GM23338 (cell line): ENCODE measurements at regions not wholly inside any gene's neighbourhood (a gene's known extent, or its start where the extent isn't known, plus 50 kb on each side); places are given as distances from the start of the nearest gene placed in this dataset.

Experiments used
- ATAC-seq: fragments of 200-7000 bp; cut with Tn5 transposase; 3 replicates; pipeline ENCODE4 v1.9.1; 2020
- DNase-seq: peaks from one replicate; pipeline ENCODE4 v3.0.0-alpha.2; 2015; ENCODE audit warnings: low spot score
- H2AFZ ChIP-seq: fragments of 200-600 bp; sonication (generic); 2 replicates; pipeline ENCODE4 v1.8.0; 2016; ENCODE audit warnings: antibody characterized with exemption, mild to moderate bottlenecking, moderate library complexity
- H3F3A ChIP-seq: fragments of 200-600 bp; sonication (generic); replicated peaks from 2 replicates; pipeline ENCODE4 v1.8.0; 2017; ENCODE audit warnings: antibody characterized with exemption, mixed run types, low read depth
- H3K27ac ChIP-seq: fragments of 200-600 bp; sonication (generic); 2 replicates; pipeline ENCODE4 v1.6.1; 2016; ENCODE audit warnings: low read depth
- H3K27me3 ChIP-seq: fragments of 200-600 bp; sonication (generic); 2 replicates; pipeline ENCODE4 v1.8.0; 2016; ENCODE audit warnings: mild to moderate bottlenecking, mixed run types, moderate library complexity; ENCODE audit not compliant: insufficient read depth
- H3K36me3 ChIP-seq: fragments of 200-600 bp; sonication (generic); 2 replicates; pipeline ENCODE4 v1.8.0; 2016; ENCODE audit warnings: mild to moderate bottlenecking; ENCODE audit not compliant: insufficient read depth
- H3K4me1 ChIP-seq: fragments of 200-600 bp; sonication (generic); 2 replicates; pipeline ENCODE4 v1.8.0; 2016; ENCODE audit warnings: mild to moderate bottlenecking, moderate library complexity; ENCODE audit not compliant: insufficient read depth
- H3K4me2 ChIP-seq: fragments of 200-600 bp; sonication (generic); 2 replicates; pipeline ENCODE4 v1.7.1; 2017; ENCODE audit warnings: mixed run types
- H3K4me3 ChIP-seq: fragments of 200-600 bp; sonication (generic); 2 replicates; pipeline ENCODE4 v1.6.1; 2016; ENCODE audit warnings: mixed run types
- H3K79me2 ChIP-seq: fragments of 200-600 bp; sonication (generic); replicated peaks from 2 replicates; pipeline ENCODE4 v1.8.0; 2017; ENCODE audit warnings: mild to moderate bottlenecking; ENCODE audit not compliant: insufficient read depth
- H3K9me2 ChIP-seq: fragments of 200-600 bp; sonication (generic); 2 replicates; pipeline ENCODE4 v1.8.0; 2017; ENCODE audit not compliant: insufficient read depth
- H4K20me1 ChIP-seq: fragments of 200-600 bp; sonication (generic); replicated peaks from 2 replicates; pipeline ENCODE4 v1.8.0; 2017; ENCODE audit warnings: mild to moderate bottlenecking; ENCODE audit not compliant: insufficient read depth
- H3K27ac Mint-ChIP-seq: 2 replicates; pipeline ENCODE4 v1.8.0; 2020; ENCODE audit warnings: inconsistent platforms, mild to moderate bottlenecking, moderate library complexity, mixed read lengths
- H3K27me3 Mint-ChIP-seq: 3 replicates; pipeline ENCODE4 v1.8.0; 2022; ENCODE audit warnings: low read depth, mild to moderate bottlenecking, moderate library complexity, mixed read lengths, inconsistent platforms; ENCODE audit not compliant: insufficient read depth, poor library complexity
- H3K36me3 Mint-ChIP-seq: 3 replicates; pipeline ENCODE4 v1.8.0; 2021; ENCODE audit warnings: low read depth, mild to moderate bottlenecking, inconsistent platforms, moderate library complexity, mixed read lengths
- H3K4me1 Mint-ChIP-seq: 3 replicates; pipeline ENCODE4 v1.8.0; 2020; ENCODE audit warnings: mild to moderate bottlenecking, inconsistent platforms, mixed read lengths
- H3K4me3 Mint-ChIP-seq: 3 replicates; pipeline ENCODE4 v1.8.0; 2021; ENCODE audit warnings: moderate library complexity, mild to moderate bottlenecking, inconsistent platforms, mixed read lengths
- H3K9me3 Mint-ChIP-seq: 3 replicates; pipeline ENCODE4 v1.8.0; 2020; ENCODE audit warnings: moderate library complexity, mild to moderate bottlenecking, inconsistent platforms, mixed read lengths
- EZH2 ChIP-seq: fragments of 200-600 bp; sonication (generic); IDR thresholded peaks from one replicate; pipeline ENCODE4 v1.8.0; 2017; ENCODE audit warnings: antibody characterized with exemption, mild to moderate bottlenecking, low read depth; ENCODE audit not compliant: unreplicated experiment
- EZH2phosphoT487 ChIP-seq: fragments of 200-600 bp; sonication (generic); IDR thresholded peaks from one replicate; pipeline ENCODE4 v1.8.1; 2018; ENCODE audit warnings: antibody characterized with exemption; ENCODE audit not compliant: unreplicated experiment
- JUNB ChIP-seq: IDR thresholded peaks from one replicate; pipeline ENCODE4 v1.6.1; 2016; ENCODE audit warnings: antibody characterized with exemption; ENCODE audit not compliant: unreplicated experiment
- POLR2AphosphoS5 ChIP-seq: IDR thresholded peaks from 2 replicates; pipeline ENCODE4 v1.6.1; 2016; ENCODE audit warnings: antibody characterized with exemption, low read depth
- STAT1 ChIP-seq: IDR thresholded peaks from one replicate; pipeline ENCODE4 v1.6.1; 2016; ENCODE audit warnings: antibody characterized with exemption; ENCODE audit not compliant: unreplicated experiment
- ZNF331 ChIP-seq: fragments of 250-450 bp; sonication (Bioruptor Pico); IDR thresholded peaks from 2 replicates; pipeline ENCODE4 v1.5.0; 2020; ENCODE audit warnings: low read depth, mild to moderate bottlenecking, moderate library complexity
- TF ChIP-seq, protein P1 (sequence below): IDR thresholded peaks from one replicate; pipeline ENCODE4 v1.6.1; 2018; ENCODE audit warnings: antibody characterized with exemption; ENCODE audit not compliant: unreplicated experiment
- TF ChIP-seq, protein P2 (sequence below): IDR thresholded peaks from 2 replicates; pipeline ENCODE4 v1.6.1; 2016; ENCODE audit warnings: antibody characterized with exemption
- TF ChIP-seq, protein P3 (sequence below): fragments of 250-450 bp; sonication (Bioruptor Pico); IDR thresholded peaks from 2 replicates; pipeline ENCODE4 v1.5.0; 2020; ENCODE audit warnings: mild to moderate bottlenecking, moderate library complexity

DNA sequence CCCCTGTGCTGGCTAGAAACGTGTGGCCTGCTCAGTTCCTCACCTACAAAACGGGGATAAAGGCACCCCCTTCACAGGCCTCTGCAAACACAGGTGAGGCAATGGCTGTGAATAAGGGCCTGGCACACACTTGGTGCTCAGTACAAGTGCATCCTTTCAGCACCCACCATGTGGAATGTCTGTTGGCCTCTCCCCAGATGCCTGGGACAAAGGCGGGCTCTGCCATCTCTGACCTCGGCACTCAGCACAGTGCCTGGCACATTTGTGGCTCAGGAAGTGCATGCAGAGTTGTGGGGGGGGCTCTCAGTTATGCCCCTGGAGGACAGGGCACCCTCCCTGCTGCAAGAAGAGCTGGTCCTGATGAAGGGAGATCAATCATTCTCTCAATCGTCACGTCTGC, 224.6 kb upstream of the RAB6C start:
- Mint-ChIP-seq H3K27me3 (peaks cover 5% of the 10 kb centered on the region), H3K4me1 (peaks cover 26% of the 10 kb centered on the region)
- H3K27ac ChIP-seq = no peak overlapping the region

More for the DNA sequence above, 224.6 kb upstream of the RAB6C start:
- H4K20me1 ChIP-seq = no peaks in the 10 kb centered on the region
- TF ChIP-seq POLR2AphosphoS5 = no peak
- no peak for TF ChIP-seq STAT1
- TF ChIP-seq, protein P1, sequence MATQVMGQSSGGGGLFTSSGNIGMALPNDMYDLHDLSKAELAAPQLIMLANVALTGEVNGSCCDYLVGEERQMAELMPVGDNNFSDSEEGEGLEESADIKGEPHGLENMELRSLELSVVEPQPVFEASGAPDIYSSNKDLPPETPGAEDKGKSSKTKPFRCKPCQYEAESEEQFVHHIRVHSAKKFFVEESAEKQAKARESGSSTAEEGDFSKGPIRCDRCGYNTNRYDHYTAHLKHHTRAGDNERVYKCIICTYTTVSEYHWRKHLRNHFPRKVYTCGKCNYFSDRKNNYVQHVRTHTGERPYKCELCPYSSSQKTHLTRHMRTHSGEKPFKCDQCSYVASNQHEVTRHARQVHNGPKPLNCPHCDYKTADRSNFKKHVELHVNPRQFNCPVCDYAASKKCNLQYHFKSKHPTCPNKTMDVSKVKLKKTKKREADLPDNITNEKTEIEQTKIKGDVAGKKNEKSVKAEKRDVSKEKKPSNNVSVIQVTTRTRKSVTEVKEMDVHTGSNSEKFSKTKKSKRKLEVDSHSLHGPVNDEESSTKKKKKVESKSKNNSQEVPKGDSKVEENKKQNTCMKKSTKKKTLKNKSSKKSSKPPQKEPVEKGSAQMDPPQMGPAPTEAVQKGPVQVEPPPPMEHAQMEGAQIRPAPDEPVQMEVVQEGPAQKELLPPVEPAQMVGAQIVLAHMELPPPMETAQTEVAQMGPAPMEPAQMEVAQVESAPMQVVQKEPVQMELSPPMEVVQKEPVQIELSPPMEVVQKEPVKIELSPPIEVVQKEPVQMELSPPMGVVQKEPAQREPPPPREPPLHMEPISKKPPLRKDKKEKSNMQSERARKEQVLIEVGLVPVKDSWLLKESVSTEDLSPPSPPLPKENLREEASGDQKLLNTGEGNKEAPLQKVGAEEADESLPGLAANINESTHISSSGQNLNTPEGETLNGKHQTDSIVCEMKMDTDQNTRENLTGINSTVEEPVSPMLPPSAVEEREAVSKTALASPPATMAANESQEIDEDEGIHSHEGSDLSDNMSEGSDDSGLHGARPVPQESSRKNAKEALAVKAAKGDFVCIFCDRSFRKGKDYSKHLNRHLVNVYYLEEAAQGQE = no peak
- TF ChIP-seq JUNB = no peak
- no peak for TF ChIP-seq ZNF331 (CRISPR knock-in tag)
- TF ChIP-seq, protein P2, sequence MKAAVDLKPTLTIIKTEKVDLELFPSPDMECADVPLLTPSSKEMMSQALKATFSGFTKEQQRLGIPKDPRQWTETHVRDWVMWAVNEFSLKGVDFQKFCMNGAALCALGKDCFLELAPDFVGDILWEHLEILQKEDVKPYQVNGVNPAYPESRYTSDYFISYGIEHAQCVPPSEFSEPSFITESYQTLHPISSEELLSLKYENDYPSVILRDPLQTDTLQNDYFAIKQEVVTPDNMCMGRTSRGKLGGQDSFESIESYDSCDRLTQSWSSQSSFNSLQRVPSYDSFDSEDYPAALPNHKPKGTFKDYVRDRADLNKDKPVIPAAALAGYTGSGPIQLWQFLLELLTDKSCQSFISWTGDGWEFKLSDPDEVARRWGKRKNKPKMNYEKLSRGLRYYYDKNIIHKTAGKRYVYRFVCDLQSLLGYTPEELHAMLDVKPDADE = no peak
- TF ChIP-seq, protein P3, sequence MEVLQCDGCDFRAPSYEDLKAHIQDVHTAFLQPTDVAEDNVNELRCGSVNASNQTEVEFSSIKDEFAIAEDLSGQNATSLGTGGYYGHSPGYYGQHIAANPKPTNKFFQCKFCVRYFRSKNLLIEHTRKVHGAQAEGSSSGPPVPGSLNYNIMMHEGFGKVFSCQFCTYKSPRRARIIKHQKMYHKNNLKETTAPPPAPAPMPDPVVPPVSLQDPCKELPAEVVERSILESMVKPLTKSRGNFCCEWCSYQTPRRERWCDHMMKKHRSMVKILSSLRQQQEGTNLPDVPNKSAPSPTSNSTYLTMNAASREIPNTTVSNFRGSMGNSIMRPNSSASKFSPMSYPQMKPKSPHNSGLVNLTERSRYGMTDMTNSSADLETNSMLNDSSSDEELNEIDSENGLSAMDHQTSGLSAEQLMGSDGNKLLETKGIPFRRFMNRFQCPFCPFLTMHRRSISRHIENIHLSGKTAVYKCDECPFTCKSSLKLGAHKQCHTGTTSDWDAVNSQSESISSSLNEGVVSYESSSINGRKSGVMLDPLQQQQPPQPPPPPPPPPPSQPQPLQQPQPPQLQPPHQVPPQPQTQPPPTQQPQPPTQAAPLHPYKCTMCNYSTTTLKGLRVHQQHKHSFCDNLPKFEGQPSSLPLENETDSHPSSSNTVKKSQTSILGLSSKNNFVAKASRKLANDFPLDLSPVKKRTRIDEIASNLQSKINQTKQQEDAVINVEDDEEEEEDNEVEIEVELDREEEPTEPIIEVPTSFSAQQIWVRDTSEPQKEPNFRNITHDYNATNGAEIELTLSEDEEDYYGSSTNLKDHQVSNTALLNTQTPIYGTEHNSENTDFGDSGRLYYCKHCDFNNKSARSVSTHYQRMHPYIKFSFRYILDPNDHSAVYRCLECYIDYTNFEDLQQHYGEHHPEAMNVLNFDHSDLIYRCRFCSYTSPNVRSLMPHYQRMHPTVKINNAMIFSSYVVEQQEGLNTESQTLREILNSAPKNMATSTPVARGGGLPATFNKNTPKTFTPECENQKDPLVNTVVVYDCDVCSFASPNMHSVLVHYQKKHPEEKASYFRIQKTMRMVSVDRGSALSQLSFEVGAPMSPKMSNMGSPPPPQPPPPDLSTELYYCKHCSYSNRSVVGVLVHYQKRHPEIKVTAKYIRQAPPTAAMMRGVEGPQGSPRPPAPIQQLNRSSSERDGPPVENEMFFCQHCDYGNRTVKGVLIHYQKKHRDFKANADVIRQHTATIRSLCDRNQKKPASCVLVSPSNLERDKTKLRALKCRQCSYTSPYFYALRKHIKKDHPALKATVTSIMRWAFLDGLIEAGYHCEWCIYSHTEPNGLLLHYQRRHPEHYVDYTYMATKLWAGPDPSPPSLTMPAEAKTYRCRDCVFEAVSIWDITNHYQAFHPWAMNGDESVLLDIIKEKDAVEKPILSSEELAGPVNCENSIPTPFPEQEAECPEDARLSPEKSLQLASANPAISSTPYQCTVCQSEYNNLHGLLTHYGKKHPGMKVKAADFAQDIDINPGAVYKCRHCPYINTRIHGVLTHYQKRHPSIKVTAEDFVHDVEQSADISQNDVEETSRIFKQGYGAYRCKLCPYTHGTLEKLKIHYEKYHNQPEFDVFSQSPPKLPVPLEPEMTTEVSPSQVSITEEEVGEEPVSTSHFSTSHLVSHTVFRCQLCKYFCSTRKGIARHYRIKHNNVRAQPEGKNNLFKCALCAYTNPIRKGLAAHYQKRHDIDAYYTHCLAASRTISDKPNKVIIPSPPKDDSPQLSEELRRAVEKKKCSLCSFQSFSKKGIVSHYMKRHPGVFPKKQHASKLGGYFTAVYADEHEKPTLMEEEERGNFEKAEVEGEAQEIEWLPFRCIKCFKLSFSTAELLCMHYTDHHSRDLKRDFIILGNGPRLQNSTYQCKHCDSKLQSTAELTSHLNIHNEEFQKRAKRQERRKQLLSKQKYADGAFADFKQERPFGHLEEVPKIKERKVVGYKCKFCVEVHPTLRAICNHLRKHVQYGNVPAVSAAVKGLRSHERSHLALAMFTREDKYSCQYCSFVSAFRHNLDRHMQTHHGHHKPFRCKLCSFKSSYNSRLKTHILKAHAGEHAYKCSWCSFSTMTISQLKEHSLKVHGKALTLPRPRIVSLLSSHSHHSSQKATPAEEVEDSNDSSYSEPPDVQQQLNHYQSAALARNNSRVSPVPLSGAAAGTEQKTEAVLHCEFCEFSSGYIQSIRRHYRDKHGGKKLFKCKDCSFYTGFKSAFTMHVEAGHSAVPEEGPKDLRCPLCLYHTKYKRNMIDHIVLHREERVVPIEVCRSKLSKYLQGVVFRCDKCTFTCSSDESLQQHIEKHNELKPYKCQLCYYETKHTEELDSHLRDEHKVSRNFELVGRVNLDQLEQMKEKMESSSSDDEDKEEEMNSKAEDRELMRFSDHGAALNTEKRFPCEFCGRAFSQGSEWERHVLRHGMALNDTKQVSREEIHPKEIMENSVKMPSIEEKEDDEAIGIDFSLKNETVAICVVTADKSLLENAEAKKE = no peak
- no peak for TF ChIP-seq EZH2
- no peak for TF ChIP-seq EZH2phosphoT487
- Mint-ChIP-seq H3K36me3 (no peaks in the 10 kb centered on the region; the same call in 2 of the 3 replicates), H3K4me3 (no peak overlapping the region), H3K27ac (no peak overlapping the region), H3K9me3 (no peaks in the 10 kb centered on the region; the same call in 1 of the 3 replicates)
- H2AFZ ChIP-seq = no peak overlapping the region
- ATAC-seq = no peak
- no peaks in the 10 kb centered on the region for H3F3A ChIP-seq
- peaks cover 17% of the 10 kb centered on the region for H3K4me1 ChIP-seq
- no peak overlapping the region for H3K4me3 ChIP-seq
- H3K27me3 ChIP-seq = no peaks in the 10 kb centered on the region
- peaks cover 8% of the 10 kb centered on the region for H3K9me2 ChIP-seq
- DNase-seq = no peak
- no peaks in the 10 kb centered on the region for H3K36me3 ChIP-seq
- no peaks in the 10 kb centered on the region for H3K79me2 ChIP-seq
- no peak overlapping the region for H3K4me2 ChIP-seq
